ENCODE measurements at regions not wholly inside any gene's neighbourhood (a gene's known extent, or its start where the extent isn't known, plus 50 kb on each side); places are given as distances from the start of the nearest gene placed in this dataset.

DNA sequence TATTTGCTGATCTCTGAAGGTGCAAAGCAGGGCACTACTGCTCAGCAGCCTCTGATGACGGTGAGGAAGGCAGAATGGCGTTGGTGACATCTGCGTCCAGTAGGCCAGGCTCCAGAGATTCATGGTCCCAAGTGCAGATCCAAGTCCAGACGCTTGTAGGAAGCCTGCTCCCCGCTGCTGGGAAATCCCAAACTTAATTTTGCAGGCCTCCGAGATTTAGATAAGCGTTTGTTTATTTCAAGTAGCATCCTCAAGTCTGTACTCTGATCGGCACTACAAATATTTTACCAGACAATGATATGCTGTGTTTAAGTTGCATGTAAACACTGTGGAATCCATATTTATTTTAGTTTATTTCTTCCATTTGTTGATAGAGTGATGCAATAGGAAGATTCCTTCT is 244.9 kb upstream of the KLF6 start:
- no peak for DNase-seq

DNA sequence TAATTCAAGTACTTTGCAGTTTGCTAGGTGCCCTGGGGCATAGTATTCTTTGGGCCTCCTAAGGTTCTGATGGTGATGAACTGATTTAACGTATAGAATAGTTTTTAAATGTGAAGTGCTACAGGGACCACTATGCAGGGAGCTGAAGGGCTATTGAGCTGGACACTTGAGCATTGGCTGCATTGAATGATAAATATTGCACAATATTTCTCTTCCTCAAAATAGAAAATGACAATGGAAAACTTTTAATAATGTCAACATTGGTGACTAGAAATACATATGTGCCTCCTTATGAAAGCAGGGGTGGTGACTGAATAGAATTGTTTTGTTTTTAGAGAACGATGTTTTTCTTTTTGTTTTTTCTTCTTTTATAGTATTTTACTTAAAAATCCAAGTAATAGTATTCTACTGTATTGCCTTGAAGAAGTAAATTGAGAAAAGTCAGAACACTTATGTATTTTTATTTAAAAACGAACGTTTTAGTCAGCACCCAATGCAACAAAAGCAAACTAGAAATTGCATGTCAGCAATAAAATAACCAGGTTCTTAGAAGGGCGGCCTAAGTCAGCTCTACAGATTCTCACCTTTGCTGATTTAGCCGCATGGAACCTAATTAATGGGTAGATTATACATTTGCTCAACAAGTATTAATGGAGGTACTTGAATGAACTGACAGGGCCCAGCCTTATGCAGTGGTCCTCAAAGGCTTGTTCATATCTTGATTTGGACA is 244.0 kb upstream of the KLF6 start:
- no peak for DNase-seq

DNA sequence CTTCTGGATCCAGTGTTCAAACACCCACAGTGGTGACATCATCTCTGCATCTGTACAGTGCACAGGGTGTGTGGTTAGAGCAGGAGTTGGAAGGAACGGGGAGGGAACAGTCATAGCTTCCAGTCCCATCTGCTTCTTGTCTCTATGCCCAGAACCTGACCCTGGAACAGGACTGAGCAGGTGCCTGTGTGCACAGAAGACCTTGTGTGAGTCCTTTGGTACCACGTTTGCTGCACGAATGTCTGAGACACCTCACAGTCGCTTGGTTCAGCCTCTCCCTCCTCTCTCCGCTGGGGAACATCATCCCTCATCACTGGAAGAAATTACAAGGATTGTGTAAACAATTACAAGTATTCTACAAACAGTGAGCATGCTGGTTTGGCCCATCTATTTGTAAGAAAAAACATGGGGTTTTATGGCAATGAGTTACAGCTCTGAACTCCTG is 243.0 kb upstream of the KLF6 start:
- no peak for DNase-seq

DNA sequence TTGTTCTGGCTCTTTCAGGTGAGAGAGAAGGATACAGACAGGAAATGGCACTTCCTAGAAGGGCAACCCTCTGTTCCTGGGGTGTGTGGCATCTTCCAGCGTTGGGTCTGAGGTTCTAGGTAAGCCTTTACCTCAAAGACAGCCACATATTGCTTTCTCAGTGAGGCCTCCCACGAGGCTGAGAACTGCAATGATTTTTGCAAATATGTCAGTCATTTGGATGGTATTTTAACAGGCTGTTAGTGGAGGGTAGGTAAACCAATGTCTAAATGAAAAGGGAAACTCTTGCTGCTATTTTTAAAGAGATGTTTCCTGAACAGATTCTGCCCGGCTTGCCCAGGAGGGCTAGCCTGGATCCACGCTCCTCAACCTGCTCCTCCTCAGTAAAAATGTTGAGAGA is 240.3 kb upstream of the KLF6 start:
- no peak for DNase-seq

DNA sequence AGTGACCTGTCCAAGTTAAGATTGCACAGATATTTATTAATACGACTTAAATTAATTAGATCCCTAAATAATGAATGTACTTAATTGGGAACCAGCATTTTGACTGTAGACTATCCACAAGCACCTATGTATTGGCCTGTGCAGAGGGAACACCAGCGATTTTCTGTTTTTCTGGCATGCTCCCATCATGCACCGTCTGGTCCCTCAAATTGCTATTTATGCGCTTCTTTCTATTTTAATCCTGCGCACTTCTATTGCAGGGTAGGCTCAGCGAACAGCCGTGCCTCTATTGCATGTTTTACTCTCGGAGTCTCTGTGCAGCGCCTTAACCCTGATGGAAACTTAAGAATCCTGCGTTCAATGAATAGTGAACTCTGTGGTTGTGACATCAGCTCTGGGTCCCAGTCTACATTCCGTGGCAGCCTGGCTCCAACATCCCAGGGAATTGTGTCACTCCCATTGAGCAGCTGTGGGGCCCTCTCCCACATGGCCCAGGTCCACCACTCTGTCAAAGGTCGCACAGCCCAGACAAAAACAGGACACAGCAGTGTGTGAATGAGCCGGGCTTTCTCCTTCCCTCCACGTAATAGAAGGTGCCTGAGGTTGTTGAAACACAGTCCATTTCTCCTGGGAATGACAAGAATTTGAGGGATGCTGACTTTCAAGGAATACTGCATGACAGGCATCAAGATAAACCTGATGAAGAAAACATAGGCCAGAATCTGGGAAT is 239.7 kb upstream of the KLF6 start:
- DNase-seq = no peak

DNA sequence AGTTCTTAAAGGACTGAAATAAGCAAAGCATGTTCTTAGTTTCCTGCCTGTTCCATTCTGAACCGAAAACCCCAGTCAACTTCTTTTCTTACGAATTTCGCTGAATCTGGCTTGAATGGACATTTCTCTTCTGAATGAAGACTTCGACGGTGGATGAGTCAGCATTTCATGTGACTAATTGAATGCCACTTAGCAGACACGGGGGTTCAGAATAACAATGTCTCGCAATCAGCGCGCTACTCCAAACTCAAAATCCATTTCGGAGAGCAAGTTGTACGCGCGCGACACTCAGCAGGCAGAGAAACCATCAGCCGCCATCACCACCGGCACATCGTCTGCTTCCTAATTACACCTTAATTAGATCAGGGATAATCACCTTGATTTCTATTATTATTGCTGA is 239.0 kb upstream of the KLF6 start:
- DNase-seq = no peak

DNA sequence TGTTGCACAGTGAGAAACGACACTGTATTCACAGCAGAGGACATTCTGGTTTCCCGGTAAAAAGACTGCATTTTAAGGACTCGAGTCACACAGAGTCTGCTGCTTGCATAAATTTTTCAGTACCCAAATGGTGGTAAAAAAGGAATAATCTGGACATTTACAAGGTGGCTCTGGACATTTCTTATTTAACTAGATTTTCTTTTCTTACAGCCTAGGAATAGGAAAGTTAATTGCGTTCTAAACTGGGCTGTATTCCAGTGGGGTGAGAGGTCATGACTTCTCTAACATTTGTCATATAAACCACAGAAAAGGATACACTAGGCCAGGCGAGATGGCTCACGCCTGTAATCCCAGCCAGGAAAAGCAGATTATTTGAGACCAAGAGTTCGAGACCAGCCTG is 237.5 kb upstream of the KLF6 start:
- DNase-seq = no peak

DNA sequence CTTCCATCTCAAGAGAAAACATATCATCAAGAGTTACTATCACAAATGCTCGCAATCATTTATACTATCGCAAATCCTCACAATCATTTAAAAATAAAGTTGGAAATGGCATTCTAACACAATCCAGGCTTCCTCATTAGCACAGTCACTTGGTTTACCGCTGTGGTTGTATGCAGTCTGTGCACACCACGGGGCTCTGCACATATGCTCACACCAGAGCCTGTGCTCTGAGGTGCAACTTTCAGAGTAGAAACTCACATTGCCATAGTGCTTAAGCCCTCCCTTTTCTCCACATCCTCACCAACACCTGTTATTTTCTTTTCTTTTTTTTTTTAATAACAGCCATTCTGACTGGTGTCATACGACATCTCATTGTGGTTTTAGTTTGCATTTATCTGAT is 235.6 kb upstream of the KLF6 start:
- no peak for DNase-seq

DNA sequence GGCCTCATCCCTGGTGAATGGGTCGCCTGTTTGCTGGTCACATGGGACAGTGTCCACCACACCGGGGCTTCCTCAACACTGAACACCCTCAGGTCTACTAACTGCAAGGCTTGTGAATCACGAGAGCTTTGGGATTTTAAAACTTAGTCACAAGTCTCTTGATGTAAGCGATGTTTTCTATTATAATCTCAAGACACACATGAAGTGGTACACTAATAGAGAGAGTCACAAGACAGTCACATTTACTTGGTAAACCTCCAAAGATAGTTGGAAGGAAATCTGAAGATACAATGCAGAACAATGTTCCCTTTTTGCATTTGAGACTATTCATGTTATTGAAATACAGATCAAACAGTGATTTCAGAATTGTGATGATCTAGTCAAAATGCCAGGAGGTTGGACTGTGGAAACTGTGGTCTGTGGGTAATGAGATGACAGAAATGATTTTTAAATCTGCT is 233.1 kb upstream of the KLF6 start:
- no peak for DNase-seq

DNA sequence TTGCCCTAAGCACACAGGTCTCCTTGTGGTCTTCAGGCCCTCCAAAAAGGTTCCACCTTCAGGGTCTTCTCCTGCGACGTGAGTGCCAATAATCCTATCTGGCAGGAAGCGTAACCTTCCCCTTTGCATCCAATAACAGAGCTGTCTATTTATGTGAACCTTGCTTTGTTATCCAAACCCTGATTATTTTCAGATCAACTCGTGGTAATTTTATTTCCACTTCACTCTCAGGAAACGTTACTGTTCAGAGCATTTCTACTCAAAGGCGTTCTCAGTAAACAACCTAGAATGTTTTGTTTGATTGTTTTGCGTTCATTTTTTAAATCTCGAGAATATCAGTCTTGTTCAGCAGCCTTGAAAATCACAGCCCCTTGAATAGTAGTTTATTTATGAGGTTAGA is 232.3 kb upstream of the KLF6 start:
- no peak for DNase-seq

DNA sequence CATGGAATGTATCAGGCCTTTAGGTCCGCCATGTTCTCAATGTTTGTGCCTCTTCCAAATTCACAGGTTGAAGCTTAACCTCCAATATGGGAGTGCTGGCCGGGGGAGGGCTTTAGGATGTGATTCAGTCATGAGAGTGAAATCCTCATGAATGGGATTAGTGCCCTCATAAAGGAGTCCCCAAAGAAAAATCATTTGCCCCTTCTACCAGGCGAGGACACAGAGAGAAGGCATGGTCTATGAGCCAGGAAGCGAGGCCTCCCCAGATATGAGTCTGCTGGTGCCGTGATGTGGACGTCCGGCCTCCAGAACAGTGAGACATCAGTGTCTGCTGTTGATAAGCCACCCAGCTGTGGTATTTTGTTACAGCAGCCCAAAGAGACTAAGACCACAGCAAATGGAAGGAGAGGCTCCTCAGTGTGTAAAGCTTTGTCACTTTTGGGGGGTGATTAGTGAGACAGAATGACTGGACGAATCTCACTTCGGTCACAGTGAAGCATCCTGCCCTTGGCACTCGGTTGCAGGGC is 231.3 kb upstream of the KLF6 start:
- no peak for DNase-seq

DNA sequence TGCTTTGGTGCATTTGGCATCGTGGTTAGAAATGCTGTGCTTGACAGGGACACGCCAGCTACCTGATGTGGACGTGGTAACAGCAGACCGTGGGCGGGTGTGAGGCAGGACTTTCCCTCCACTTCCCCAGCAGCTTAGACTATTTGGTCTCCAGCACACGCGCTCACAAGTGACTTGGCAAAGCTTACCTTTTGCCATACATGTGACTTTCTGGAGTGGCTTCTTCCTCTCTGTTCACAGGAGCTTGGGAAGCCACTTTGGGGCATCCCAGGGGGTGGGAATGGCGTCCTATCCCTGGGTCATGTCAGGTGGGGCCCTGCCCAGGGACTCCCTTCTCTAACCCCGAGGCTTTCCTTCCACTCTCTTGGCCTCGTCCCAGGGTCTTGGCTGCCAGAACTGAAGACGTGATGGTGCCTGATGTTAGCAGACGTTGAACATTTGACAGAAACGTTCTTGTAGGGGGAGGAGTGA is 228.7 kb upstream of the KLF6 start:
- DNase-seq = no peak

DNA sequence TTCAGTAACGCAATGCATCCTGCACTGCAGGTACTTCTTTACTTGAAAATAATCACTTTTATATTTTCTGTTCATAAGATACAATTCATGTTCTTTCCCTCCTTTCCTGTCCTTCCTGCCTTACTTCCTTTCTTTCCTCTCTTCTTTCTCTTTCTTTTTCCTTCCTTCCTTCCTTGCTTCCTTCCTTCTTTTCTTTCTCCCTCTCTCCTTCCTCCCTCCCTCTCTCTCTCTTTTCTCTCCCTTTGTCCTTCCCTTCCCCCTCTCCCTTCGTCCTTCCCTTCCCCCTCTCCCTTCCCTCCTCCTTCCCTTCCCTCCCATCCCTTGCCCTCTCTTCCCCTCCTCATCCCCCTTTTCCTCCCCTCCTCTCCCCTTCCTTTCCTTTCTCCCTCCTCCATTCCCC is 227.8 kb upstream of the KLF6 start:
- no peak for DNase-seq

DNA sequence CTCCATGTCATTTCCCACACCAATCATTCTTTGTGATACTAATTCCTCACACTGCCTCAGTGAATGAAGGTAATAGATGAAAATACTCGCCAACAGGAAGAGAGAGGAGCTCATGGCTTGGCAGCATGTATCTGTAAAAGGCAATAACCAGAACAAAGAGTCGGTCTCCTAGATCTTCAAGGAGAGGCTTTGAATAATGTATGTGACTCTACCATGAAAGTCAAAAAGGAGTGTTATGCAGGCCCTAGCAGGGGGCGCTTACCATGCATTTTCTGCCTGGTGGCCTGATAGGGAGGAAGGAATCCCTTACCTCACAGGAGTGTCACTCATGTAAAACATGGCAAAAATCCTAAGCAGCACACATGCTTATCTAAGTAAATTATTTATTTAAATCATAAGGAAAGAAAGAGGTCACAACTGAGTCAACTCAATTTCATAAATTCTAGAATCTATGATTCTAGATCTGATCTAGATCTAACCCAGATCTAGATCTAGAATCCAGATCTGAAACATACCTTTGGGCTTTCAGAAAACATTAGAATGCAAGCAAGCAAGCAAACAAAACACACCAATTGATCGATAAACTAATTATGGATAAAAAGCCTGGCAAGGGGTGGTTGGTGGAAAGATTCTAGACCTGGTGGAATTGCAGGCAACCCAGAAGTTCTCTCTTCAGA is 226.3 kb upstream of the KLF6 start:
- DNase-seq = no peak

DNA sequence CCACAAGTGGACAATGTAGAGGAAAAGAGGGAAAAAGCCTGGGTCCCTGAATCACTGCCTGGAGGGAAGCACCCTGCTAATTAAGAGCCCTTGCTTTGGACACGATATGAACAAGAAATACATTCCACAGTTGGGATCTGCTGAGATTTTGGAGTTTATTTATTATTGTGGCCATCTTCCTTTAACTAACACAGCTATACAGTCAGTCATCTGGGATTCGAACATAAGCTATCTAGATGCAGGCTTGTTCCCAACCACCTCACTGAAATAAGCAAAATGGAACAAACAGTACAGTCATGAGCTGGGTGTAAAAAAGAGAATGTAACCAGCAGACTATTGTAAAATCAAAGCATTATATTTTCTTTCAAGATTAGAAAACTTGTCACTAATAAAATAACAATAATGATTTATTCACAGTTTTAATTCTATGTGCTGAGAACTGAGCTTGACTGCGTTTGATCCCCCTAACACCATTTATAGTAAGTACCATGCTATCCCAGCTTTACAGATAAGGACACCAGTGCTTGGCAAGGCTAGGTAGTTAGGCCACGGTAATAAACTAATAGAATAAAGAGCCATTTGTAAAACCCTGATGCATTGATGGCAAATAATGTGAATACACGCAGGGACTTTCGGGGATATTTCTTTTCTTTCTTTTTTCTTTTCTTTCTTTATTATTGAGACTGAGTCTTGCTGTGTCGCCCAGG is 223.8 kb upstream of the KLF6 start:
- no peak for DNase-seq

DNA sequence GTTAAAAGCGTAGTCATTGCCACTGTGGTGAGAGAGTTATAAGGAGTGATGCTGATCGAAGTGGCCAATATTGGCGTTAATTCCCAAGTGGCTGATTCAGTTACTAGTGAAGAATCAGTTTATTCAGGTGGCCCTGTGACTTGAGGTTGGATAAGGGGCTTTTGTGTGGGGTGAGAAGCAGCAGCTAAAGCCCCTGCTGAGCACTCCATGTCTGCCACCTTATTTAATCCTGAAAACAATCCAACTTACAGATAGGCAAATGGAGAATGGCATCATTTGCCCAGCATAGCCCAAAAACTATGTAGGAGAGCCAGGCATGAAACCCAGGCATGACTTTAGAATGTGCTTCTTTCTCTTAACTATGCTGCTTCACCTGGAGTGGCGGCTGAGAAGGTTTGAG is 222.8 kb upstream of the KLF6 start:
- DNase-seq = no peak

DNA sequence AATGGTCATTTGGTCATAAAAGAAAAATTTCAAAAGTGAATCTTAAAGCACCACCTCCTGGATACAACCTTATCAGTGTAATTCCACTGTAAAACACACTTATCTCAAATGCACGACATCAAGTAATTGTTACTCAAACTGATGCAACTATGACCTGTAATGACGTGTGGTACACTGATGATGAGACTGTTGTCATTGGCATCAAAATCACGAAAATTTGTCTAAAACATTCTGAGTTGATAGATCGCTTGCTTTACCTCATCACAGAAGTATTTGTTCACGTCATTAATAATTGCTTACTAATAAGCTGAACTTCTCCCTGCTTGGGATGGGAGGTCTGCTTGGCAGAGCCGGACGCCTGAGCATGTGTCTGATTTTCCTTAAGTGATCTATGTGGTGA is 221.8 kb upstream of the KLF6 start:
- no peak for DNase-seq

DNA sequence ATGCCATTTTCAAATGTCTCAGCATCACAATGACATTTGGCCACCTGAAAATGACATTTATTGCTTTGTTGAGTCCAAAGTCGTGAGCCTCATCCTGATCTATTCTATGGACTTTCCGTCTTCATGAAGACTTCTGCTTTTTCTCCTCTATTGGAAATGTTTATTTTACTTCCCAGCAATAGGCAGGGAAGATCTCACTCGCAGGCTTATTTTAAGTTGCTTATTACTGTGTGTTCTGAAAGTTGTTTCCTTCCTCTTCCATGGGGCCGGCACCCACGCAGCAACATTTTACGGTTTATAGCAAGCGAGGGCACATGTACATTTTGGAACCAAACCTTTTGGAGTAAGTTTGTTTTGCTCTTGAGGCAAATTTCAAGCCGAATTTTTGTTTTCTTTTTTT is 221.0 kb upstream of the KLF6 start:
- no peak for DNase-seq

DNA sequence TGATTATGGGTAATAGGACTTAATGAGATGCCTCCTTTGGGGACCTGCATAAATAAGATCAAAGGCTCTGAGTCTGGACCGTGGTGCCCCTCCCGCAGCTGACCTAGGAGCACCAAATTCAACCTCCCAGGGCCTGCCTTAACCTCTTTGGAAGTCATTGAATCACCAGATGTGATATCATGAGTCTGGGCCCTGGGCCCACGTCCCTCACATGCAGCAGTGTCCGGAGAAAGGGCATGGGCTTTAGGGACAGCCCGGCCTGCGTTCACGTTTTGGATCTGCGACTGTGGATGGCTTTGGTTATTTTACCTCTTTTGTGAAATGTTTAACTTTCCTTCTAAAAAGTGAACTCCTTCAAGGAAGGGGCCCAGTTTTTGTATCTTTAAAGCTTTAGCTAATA is 220.0 kb upstream of the KLF6 start:
- DNase-seq = no peak

DNA sequence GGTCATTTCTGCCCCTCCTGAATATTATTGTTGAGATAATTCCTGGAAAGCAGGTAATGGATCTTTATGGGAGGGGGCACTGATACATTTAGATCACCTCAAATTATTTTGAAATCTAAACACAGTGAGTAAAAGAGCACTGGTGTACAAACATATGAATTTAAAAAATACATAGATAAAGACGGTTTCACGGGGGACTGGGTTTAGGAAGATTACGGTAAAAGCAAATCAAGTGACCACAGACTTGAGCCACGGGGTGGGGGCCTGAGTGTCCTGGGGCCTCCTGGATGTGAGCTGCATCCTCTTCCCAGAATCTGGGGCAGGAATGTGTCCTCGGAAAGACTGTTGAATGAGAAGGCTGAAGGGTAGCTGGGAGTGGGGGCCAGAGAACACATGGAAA is 219.1 kb upstream of the KLF6 start:
- no peak for DNase-seq

DNA sequence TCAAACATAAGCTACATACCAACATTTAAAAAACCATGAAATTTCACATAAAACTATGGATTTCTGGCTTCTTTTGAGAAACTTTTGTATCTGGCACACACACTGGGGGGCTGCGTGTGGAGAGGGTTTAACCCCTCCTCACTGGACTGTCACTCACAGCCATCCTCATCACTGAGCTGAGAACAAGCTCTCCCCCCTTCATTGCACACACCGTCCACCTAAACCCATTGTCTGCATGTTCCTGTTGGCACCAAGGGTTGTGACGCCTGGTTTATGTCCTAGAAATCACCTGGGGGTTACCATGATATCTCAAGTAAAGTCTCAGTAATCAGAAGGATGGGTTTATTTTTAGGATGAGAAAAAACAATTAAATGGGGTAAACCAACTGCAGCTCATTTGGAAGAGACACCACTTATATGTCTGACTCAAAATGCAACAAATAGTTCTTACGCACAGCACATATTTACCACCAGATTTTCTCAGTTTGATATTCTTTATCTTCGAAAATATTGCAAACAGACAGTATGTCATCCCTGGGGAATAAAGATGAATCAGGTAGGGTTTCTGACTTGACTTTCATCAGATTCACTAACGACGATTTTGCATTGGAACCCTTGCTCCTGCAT is 218.5 kb upstream of the KLF6 start:
- no peak for DNase-seq

DNA sequence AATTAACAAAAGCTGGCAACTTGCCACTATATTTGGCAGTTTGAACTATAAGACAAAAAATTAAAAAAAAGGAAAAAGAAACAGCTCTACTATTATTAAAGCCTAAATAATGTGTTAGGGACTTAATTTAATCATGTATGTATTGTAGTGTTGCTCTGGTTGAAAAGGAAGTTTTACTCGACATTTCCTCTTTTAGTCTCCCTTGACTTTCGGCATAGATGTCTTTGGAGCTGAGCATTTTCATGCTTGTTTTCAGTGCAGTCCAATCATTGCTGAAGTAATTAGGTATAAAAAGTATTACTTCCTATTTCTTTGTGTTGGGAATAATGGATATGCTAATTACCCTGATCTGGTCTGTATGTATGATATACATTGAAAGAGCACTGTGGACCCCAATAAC is 216.8 kb upstream of the KLF6 start:
- DNase-seq = no peak

DNA sequence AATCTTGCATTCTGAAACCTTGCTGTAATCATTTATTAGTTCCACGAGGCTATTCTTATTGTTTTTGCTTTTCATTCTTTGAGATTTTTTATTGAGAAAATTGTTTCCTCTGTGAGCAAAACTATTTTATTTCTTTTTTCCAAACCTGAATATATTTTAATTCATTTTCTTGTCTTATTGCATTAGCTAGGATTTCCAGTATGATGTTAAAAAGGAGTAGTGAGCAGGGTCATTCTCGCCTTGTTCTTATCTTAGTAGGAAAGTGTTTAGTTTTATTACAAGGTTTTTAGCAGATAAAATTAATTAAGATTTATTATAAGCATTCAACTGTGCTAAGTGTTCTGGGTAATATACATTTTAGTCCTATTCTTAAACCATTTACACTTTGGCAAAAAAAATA is 214.6 kb upstream of the KLF6 start:
- DNase-seq = no peak
